Sigmoid colon (tissue), 6 donors: ENCODE measurements at regions not wholly inside any gene's neighbourhood (a gene's known extent, or its start where the extent isn't known, plus 50 kb on each side); places are given as distances from the start of the nearest gene placed in this dataset.

ENCODE experiments used
- DNase-seq: peaks from one replicate; pipeline ENCODE4 v3.0.0-alpha.2; 2019
- H3K27ac ChIP-seq, 4 donors: fragments of 200-600 bp; sonication (generic); one replicate each; pipeline ENCODE4 v1.5.1; 2016 to 2019; ENCODE audit warnings: mild to moderate bottlenecking in 1 of 4
- H3K27me3 ChIP-seq, 3 donors: fragments of 200-600 bp; sonication (generic); one replicate each; pipeline ENCODE4 v1.5.1; 2019; ENCODE audit warnings: mild to moderate bottlenecking in 1 of 3
- H3K36me3 ChIP-seq, 4 donors: fragments of 200-600 bp; sonication (generic); one replicate each; pipeline ENCODE4 v1.5.1; 2016 to 2019
- H3K4me1 ChIP-seq, 4 donors: fragments of 200-600 bp; sonication (generic); one replicate each; pipeline ENCODE4 v1.5.1; 2017 to 2019
- H3K4me3 ChIP-seq, 4 donors: fragments of 200-600 bp; sonication (generic); one replicate each; pipeline ENCODE4 v1.5.1; 2017 to 2019; ENCODE audit warnings: mild to moderate bottlenecking in 2 of 4, moderate library complexity in 1 of 4
- H3K9me3 ChIP-seq, 4 donors: fragments of 200-600 bp in 3 of 4; sonication (generic) in 3 of 4; one replicate each; pipeline versions ENCODE4 v1.5.1 to v1.6.1; 2013 to 2019
- EP300 ChIP-seq, 4 donors: sonication (generic); formaldehyde crosslinking; IDR thresholded peaks; one replicate each; pipeline ENCODE4 v1.6.1; 2017; ENCODE audit warnings: antibody characterized with exemption in 4 of 4
- POLR2A ChIP-seq, 2 donors: fragments of 450-650 bp; IDR thresholded peaks; one replicate each; pipeline ENCODE4 v1.6.1; 2016; ENCODE audit warnings: antibody characterized with exemption in 2 of 2, mild to moderate bottlenecking in 2 of 2, moderate library complexity in 2 of 2
- POLR2AphosphoS5 ChIP-seq, 4 donors: sonication (generic); formaldehyde crosslinking; IDR thresholded peaks; one replicate each; pipeline ENCODE4 v1.6.1; 2017; ENCODE audit warnings: antibody characterized with exemption in 4 of 4
- WGBS, 2 donors: extraction: QIAGEN DNeasy Blood & Tissue Kit; methylation state at CpG; one replicate each; pipeline ENCODE4 v1.1.7; 2013; 5-methylcytosine and 5-hydroxymethylcytosine counted together
- intact Hi-C: fragments of 100-400 bp; cut with DNase I; formaldehyde crosslinking; loops from one replicate; pipeline ENCODE4 v1.15.1; 2023
- TF ChIP-seq, protein P1 (sequence below), 4 experiments: fragments of 450-650 bp in 3 of 4; fragments of 200-600 bp in 1 of 4; IDR thresholded peaks; one replicate each; pipeline ENCODE4 v1.5.1; 2016 to 2019; ENCODE audit warnings: antibody characterized with exemption in 4 of 4, mild to moderate bottlenecking in 3 of 4, moderate library complexity in 2 of 4
- donor health status: healthy with polysubstance abuse.
- donor health status: healthy.

DNA sequence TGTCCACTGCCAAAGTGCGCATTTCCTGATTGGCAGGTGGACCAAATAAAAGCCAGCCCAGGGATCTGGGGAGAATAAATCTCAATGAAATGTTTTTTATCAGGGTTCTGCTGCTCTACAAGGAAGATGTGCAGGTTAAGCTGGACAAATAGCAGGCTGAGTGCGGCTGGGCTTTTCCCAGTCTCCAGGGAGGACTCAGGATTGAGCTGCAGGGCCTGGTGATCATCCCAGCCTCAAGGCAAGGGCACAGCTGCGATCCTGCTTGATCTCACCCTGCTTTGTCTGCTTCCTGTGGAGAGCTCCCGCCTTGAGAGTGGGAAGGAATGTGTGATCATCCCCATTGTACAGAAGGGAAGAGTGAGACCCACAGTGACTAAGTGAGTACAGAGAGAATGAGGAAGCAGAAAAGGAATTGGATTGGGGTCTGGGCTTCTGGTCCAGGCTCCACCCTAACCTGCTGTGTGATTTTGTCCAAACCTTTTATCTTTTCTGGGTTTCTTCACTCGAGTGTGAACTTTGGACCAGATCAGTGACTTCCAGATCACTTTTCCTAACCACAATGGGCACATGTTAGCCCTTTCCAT is 75.3 kb upstream of the CRHR1 start:
- TF ChIP-seq EP300 (IDR thresholded peaks at IDR 0.05), result no peak
- TF ChIP-seq, protein P1, sequence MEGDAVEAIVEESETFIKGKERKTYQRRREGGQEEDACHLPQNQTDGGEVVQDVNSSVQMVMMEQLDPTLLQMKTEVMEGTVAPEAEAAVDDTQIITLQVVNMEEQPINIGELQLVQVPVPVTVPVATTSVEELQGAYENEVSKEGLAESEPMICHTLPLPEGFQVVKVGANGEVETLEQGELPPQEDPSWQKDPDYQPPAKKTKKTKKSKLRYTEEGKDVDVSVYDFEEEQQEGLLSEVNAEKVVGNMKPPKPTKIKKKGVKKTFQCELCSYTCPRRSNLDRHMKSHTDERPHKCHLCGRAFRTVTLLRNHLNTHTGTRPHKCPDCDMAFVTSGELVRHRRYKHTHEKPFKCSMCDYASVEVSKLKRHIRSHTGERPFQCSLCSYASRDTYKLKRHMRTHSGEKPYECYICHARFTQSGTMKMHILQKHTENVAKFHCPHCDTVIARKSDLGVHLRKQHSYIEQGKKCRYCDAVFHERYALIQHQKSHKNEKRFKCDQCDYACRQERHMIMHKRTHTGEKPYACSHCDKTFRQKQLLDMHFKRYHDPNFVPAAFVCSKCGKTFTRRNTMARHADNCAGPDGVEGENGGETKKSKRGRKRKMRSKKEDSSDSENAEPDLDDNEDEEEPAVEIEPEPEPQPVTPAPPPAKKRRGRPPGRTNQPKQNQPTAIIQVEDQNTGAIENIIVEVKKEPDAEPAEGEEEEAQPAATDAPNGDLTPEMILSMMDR (IDR thresholded peaks at IDR 0.05), result no peak
- TF ChIP-seq POLR2A (IDR thresholded peaks at IDR 0.05), result no peak
- TF ChIP-seq POLR2AphosphoS5 (IDR thresholded peaks at IDR 0.05), result no peak
- intact Hi-C loops, result no loop called here
- WGBS, 2 donors, result 62 to 75% methylated on average over 5 of the region's 5 CpGs
- DNase-seq, result no peak
- H3K27me3 ChIP-seq, result peaks cover 0 to 11% (median 0%) of the 10 kb centered on the region in 3 donors
- no peak overlapping the region for H3K4me3 ChIP-seq
- no peaks in the 10 kb centered on the region for H3K4me1 ChIP-seq
- no peaks in the 10 kb centered on the region for H3K36me3 ChIP-seq
- H3K27ac ChIP-seq, result no peak overlapping the region
- no peaks in the 10 kb centered on the region for H3K9me3 ChIP-seq

DNA sequence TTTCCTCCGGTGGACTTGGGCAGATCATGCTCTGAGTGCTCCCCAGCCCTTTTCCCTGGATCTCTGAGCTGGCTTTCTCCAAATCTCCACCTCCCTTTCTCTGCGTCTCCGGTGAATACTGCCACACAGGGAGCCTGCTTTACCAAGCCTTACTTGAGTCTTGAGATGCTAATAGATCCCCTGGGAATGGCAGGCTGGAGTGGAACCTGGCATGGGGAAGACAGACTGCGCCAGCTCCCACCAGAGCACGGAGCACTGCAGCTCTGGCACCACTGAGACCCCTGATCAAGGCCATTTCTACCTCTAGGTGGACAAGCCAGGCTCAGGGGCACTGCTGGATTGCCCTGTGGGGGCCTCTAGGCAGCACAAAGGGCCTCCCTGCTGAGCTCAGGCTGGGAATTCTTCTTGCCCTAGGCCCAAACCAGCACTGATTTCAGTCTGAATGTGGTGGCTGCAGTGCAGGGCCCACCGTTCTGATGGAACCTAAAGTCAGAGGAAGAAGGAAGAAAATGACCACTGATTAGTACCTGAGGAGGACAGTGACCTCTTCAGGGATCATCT is 74.3 kb upstream of the CRHR1 start:
- H3K9me3 ChIP-seq, result no peaks in the 10 kb centered on the region
- H3K4me1 ChIP-seq, result no peaks in the 10 kb centered on the region
- H3K4me3 ChIP-seq, result no peak overlapping the region
- WGBS, 2 donors, result 75 to 78% methylated on average over 6 of the region's 6 CpGs
- TF ChIP-seq EP300 (IDR thresholded peaks at IDR 0.05) (no peak), POLR2AphosphoS5 (IDR thresholded peaks at IDR 0.05) (no peak), POLR2A (IDR thresholded peaks at IDR 0.05) (no peak)
- TF ChIP-seq, protein P1 (IDR thresholded peaks at IDR 0.05), result no peak
- H3K27me3 ChIP-seq, result peaks cover 0 to 11% (median under 1%) of the 10 kb centered on the region in 3 donors
- intact Hi-C loops, result no loop called here
- H3K36me3 ChIP-seq, result no peaks in the 10 kb centered on the region
- H3K27ac ChIP-seq, result no peak overlapping the region
- no peak for DNase-seq

DNA sequence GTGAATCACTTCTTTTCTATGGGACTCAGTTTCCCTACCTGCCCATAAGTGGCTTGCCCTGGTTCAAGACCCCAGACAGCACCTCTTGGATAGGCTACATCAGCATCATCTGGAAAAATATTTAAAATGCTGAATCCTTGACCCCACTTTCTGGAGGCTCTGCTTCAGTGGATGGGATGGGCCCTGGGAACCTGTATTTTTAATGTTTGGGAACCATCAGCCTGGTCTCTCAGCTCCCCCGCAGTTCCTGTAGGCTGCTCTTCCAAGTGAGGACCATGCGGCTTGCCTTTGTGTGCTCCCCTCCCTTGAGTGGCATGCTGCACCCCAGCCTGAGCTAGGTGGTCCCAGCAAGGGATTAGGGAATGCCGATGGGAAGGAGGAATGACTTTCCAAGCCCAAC is 68.3 kb upstream of the CRHR1 start:
- no peaks in the 10 kb centered on the region for H3K36me3 ChIP-seq
- H3K9me3 ChIP-seq, result no peaks in the 10 kb centered on the region
- TF ChIP-seq, protein P1 (IDR thresholded peaks at IDR 0.05), result no peak
- TF ChIP-seq EP300 (IDR thresholded peaks at IDR 0.05), result no peak
- TF ChIP-seq POLR2A (IDR thresholded peaks at IDR 0.05), result no peak
- no peak for TF ChIP-seq POLR2AphosphoS5 (IDR thresholded peaks at IDR 0.05)
- peaks cover 0 to 30% (median 12%) of the 10 kb centered on the region in 3 donors for H3K27me3 ChIP-seq
- H3K4me1 ChIP-seq, result no peaks in the 10 kb centered on the region
- intact Hi-C loops, result no loop called here
- 83 to 85% methylated on average over 3 of the region's 3 CpGs for WGBS, 2 donors
- no peak overlapping the region for H3K27ac ChIP-seq
- no peak overlapping the region for H3K4me3 ChIP-seq
- no peak for DNase-seq

DNA sequence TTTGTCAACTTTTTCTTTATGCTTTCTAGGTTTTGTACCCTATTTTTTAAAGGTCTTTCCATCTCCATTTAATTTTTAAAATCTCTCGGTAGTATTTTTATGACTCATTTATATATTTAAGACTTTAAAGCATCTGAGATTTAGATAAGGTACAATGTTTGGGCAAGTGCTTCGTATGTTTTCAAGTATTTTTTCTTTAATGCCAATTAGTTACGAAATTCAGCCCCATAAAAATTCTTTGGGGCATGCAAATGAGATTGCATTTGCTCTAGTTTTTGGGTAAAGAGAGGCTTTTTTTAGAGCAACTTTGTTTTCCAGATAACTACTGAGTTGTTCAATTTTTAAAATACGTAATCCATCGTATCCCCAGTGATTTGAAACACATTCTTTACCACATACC is 65.3 kb upstream of the CRHR1 start:
- TF ChIP-seq POLR2A (IDR thresholded peaks at IDR 0.05), result no peak
- TF ChIP-seq, protein P1 (IDR thresholded peaks at IDR 0.05), result no peak
- no peak for TF ChIP-seq POLR2AphosphoS5 (IDR thresholded peaks at IDR 0.05)
- TF ChIP-seq EP300 (IDR thresholded peaks at IDR 0.05), result no peak
- 45 to 75% methylated on average over 5 of the region's 5 CpGs for WGBS, 2 donors
- H3K27ac ChIP-seq, result no peak overlapping the region
- H3K27me3 ChIP-seq, result peaks cover 0 to 22% (median 12%) of the 10 kb centered on the region in 3 donors
- H3K36me3 ChIP-seq, result no peaks in the 10 kb centered on the region
- DNase-seq, result no peak
- no peaks in the 10 kb centered on the region for H3K4me1 ChIP-seq
- intact Hi-C loops, result no loop called here
- H3K4me3 ChIP-seq, result no peak overlapping the region
- peaks cover 0 to under 1% (median 0%) of the 10 kb centered on the region in 4 donors for H3K9me3 ChIP-seq
